ENCODE measurements at regions not wholly inside any gene's neighbourhood (a gene's known extent, or its start where the extent isn't known, plus 50 kb on each side); places are given as distances from the start of the nearest gene placed in this dataset.
"Not testable (repeated sequence)": the region's sequence is repeated elsewhere in the genome, so short reads cannot be mapped to it uniquely, and the experiment has no call there.

GRCh38 chr12:104906695-104907094 is 51.4 kb downstream of the SLC41A2 start:
- DNase-seq: no peak

GRCh38 chr12:104905446-104905845 is 52.6 kb downstream of the SLC41A2 start:
- DNase-seq: not testable (repeated sequence)

DNA sequence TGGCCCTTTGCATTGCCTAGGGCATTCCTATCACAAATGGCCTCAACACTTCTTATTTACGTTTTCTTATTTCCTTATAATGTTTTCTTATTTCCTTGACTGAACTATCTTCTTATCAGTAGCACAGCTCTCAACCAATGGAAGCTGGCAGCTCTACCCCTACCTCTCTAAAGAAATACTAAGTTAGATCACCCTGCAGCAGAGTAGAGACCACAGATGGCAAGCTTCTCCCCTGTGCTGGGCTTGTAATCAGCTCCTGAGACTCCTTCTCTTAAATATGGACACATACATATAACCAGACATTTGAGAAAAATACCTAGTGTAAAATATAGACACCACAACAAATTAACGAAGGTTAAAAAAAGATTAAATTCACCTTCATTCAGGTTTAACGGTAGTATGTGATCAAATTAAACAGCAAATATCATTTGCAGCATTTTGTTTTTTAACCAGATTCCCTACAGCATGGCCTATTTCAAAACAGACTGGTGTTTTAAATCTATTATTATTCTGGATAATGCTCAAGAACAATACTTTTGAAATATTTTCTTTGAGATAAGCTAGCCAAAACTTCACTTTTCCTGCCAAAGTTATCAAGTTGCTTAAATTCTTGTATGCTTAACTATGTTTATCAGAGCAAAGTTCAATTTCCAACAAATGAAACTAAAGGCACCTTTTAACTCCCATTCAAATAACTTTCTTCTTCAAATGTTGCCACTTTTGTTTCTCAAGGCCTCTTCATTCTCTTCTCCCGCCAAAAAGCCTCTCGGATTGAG is 54.3 kb downstream of the SLC41A2 start:
- DNase-seq: no peak

- no peak for DNase-seq
Measured at GRCh38 chr12:104902125-104902524, 56.0 kb downstream of the SLC41A2 start.

DNA sequence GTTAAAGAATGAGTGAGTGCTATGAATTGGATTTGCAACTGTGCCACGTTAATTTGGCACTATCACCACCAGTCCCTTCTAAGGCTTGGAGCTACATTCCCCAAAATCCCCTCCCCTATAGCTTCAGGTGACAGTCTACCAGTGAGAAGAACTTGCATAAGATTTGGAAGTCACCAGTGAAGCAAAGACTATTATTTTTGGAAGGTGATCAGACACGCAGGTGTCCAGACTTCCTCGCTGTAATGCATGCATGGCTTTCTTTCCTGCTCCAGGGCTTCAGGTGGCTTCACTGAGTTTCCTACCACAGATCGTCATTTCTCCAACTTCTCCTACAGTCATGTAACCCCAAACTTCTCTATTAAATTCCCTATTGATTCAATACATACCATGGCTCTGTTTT is 61.4 kb downstream of the SLC41A2 start:
- no peak for DNase-seq

DNA sequence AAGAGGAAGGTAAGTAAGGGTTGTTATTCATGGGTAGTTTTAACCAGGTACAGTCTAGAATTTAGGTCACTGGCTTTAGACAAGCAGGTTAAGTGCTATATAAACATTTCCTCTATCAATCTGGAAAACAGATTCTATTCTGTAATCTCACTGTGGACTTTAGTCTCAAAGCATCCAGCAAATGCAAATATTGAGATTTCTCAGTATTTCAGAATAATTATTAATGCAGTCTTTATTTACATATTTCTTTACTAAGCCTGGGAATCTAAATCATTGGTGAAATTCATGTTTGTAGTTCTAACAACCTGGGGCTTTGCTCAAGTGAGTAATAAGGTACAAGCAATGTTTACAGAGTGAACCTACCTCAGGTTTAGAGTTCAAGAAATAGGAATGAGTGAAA is 61.9 kb downstream of the SLC41A2 start:
- DNase-seq: no peak

DNA sequence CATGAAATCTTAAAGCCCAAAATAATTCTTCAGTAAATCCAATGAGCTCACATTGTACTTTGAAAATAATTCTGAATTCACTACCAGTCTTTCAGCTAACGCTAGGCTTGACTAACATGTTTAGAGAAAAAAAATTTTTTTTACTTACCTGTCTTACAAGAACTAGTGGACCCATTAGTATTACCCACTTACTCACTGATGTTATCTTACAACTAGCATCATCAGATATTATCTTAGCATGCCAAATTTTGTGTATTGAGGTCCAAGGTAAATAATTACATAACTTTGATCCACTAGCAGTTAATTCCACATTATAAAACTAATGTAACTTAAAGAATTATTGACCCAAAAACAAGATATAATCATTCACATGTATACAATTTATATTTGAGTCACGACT is 62.7 kb downstream of the SLC41A2 start:
- DNase-seq: no peak

- DNase-seq: no peak
Measured at GRCh38 chr12:104890476-104891096, 67.5 kb downstream of the SLC41A2 start.

DNA sequence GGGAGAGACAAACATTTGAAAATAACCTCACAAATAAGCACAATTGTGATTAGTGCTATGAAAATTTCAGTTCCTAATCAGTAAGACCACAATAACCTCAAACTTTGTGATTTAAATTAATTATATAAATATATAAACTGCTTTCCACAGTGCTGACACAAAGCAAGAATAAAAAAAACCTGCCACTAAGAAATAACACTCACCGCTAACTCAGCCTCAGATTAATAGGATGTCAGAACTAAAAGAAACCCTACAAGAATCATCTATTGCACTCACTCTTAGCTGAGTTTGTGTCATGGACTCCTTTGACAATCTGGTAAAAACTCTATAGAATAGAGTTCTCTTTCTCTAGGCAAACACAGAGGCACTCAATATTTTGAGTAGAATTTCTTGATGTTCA is 68.4 kb downstream of the SLC41A2 start:
- DNase-seq: no peak

DNA sequence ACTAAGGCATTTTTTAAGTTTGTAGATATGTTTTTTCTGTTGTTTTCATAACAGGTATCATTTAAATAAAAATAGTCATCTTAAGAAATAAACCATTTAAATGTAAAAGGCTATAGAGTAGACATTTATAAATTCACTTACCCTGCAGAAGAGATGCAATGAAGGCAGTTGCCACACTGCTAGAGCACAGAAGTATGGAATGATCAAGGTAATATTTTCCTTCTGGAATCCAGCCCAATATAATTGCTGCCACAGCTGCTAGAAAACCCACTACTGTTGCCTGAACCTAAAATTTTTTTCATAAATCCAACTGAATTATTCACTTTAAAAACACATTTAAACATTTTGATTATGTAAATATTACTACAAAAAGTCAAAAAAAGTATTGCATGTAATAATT is 69.2 kb downstream of the SLC41A2 start:
- DNase-seq: no peak

DNA sequence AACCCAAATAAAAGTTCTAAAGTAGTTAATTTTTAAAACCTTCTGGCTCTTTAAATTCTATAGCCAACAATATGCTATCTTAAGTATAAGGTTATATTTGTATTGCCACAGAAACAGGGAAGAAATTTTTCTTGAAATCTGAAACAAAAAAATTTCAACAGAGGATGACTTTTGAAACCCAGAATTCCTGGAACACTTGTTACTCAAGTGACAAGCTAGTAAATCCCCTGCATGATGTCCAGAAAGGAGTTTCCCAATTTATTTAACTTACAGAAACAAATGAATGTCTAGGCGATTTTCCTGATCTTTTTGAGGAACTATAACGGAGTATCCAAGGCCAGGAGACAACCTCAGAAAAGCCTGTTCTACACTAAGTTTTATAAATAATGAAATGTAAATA is 69.6 kb downstream of the SLC41A2 start:
- DNase-seq: no peak

- DNase-seq: no peak
Measured at GRCh38 chr12:104887452-104887851, 70.6 kb downstream of the SLC41A2 start.

DNA sequence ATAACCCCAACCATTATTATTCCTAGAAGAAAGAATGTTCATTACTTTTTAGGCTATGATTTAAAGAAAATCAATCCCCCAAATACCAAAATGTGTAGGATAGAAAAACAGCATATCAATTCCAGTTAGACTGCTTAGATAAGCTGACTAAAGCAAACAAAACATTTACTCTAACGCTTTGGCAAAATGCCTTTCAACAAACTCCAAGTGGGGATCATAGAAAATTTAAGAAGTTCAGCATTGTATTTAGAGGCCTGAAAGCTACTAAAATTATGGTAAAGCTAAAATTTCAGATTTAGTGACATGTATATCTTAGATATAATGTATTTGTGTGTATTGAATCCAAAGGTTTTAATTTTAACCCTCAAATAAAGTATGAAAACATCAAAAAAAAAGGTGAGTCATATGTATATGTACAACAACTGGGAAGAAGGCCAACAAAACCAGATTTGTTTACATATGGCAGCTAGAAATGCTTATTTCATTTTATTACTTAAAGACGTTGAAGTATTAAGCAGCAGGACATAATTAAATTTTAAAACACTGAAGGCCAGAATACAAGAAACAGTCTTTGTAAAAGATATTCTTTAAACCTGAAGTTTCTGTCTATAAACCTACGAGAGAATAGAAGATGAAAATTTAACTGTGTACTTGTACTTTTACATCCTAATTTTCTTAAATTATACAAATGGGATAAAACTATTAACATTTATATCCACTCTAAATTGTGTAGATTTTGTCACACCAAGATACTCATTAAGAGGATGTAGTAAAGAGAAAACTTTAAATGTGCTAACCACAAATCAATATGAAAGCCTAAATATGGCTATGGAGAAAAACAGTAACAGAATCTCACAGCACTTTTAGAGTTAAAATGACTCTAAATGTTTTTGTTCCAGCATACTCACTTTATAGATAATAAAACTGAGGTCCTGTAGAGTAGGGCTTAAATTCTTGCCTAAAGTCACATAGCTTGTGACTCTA is 71.4 kb downstream of the SLC41A2 start:
- no peak for DNase-seq

DNA sequence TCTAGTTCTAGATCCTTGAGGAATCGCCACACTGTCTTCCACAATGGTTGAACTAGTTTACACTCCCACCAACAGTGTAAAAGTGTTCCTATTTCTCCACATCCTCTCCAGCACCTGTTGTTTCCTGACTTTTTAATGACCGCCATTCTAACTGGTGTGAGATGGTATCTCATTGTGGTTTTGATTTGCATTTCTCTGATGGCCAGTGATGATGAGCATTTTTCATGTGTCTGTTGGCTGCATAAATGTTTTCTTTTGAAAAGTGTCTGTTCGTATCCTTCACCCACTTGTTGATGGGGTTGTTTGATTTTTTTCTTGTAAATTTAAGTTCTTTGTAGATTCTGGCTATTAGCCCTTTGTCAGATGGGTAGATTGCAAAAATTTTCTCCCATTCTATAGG is 79.2 kb downstream of the SLC41A2 start:
- DNase-seq: not testable (repeated sequence)

GRCh38 chr12:104877103-104877705 is 80.9 kb downstream of the SLC41A2 start:
- DNase-seq: peak; percentile 51

DNA sequence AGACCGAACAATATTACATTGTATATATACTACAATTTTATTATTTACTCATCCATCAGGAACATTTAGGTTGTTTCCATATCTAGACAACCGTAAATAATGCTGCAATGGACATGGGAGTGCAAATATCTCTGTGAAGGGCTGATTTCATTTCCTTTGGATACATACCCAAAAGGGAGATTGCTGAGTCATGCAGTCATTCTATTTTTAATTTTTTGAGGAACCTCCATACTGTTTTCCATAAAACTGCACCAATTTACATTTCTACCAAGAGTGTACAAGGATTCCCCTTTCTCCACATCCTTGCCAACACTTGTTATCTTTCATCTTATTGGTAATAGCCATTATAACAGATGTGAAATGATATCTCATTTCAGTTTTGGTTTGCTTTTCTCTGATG is 84.7 kb downstream of the SLC41A2 start:
- no peak for DNase-seq

- DNase-seq: no peak
Measured at GRCh38 chr12:104870797-104871196, 87.3 kb downstream of the SLC41A2 start.

- DNase-seq: no peak
Measured at GRCh38 chr12:104866291-104866690, 91.8 kb downstream of the SLC41A2 start.

DNA sequence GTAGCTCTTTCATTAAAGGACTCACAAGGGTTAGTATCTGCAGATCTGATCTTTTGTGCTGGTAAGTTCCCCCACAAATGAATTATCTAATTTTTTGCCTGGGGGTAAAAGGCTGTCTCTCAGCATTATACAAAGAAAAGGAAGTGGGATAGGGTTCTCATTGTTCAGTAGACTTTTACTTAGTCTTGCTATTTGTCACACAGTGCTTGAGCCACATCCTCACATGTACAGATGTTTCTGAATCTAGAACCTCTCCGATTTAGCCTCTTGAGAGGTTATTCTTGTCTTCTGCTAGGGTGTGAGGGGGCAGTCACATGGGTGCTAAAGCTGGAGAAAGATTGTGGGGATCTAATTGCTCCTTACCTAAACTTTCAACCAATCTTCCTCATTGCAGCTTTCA is 93.0 kb downstream of the SLC41A2 start:
- DNase-seq: no peak

- no peak for DNase-seq
Measured at GRCh38 chr12:104864668-104865067, 93.4 kb downstream of the SLC41A2 start.

GRCh38 chr12:104863296-104863948 is 94.7 kb downstream of the SLC41A2 start:
- no peak for DNase-seq
